NCI-H2227 treated with DMSO at 0.1 percent for 48 hours (cell line): ENCODE measurements at regions not wholly inside any gene's neighbourhood (a gene's known extent, or its start where the extent isn't known, plus 50 kb on each side); places are given as distances from the start of the nearest gene placed in this dataset.
"Not testable (repeated sequence)": the region's sequence is repeated elsewhere in the genome, so short reads cannot be mapped to it uniquely, and the experiment has no call there.

Experiments
- DNase-seq: peaks from one replicate; lab custom pipeline; 2025; lab: John Stamatoyannopoulos, UW

GRCh38 chr4:123217664-123218063, 178.9 kb upstream of the SPRY1 start:
- DNase-seq = no peak

GRCh38 chr4:123218981-123219380, 177.6 kb upstream of the SPRY1 start:
- no peak for DNase-seq

- no peak for DNase-seq
These were observed 167.3 kb upstream of the SPRY1 start for GRCh38 chr4:123229286-123229685.

- no peak for DNase-seq
These were observed 166.5 kb upstream of the SPRY1 start for GRCh38 chr4:123230061-123230460.

GRCh38 chr4:123232439-123232838, 164.2 kb upstream of the SPRY1 start:
- no peak for DNase-seq

- DNase-seq = no peak
These were observed 163.3 kb upstream of the SPRY1 start for GRCh38 chr4:123233136-123233768.

- no peak for DNase-seq
These were observed 161.6 kb upstream of the SPRY1 start for GRCh38 chr4:123234955-123235354.

GRCh38 chr4:123235431-123235830, 161.2 kb upstream of the SPRY1 start:
- DNase-seq = no peak

- DNase-seq = no peak
These were observed 160.0 kb upstream of the SPRY1 start for GRCh38 chr4:123236606-123237005.

GRCh38 chr4:123240286-123240685, 156.3 kb upstream of the SPRY1 start:
- not testable (repeated sequence) for DNase-seq

GRCh38 chr4:123243220-123243619, 153.4 kb upstream of the SPRY1 start:
- not testable (repeated sequence) for DNase-seq

- no peak for DNase-seq
These were observed 152.5 kb upstream of the SPRY1 start for GRCh38 chr4:123244137-123244536.

GRCh38 chr4:123246085-123246484, 150.5 kb upstream of the SPRY1 start:
- no peak for DNase-seq

GRCh38 chr4:123248085-123248659, 148.4 kb upstream of the SPRY1 start:
- no peak for DNase-seq

- no peak for DNase-seq
These were observed 146.8 kb upstream of the SPRY1 start for GRCh38 chr4:123249821-123250220.

- DNase-seq = no peak
These were observed 145.8 kb upstream of the SPRY1 start for GRCh38 chr4:123250843-123251242.

GRCh38 chr4:123255971-123256370, 140.6 kb upstream of the SPRY1 start:
- DNase-seq = no peak

- no peak for DNase-seq
These were observed 139.7 kb upstream of the SPRY1 start for GRCh38 chr4:123256901-123257300.

- no peak for DNase-seq
These were observed 139.0 kb upstream of the SPRY1 start for GRCh38 chr4:123257591-123257990.

- DNase-seq = no peak
These were observed 136.6 kb upstream of the SPRY1 start for GRCh38 chr4:123259676-123260646.

- DNase-seq = no peak
These were observed 135.9 kb upstream of the SPRY1 start for GRCh38 chr4:123260653-123261052.

- DNase-seq = no peak
These were observed 134.5 kb upstream of the SPRY1 start for GRCh38 chr4:123262080-123262479.

- DNase-seq = no peak
These were observed 131.2 kb upstream of the SPRY1 start for GRCh38 chr4:123265443-123265842.
